GM12865 (cell line): ENCODE measurements at regions not wholly inside any gene's neighbourhood (a gene's known extent, or its start where the extent isn't known, plus 50 kb on each side); places are given as distances from the start of the nearest gene placed in this dataset.

Experiments
- DNase-seq: peaks from one replicate; pipeline ENCODE4 v3.0.0; 2010; ENCODE audit warnings: low read depth
- H3K4me3 ChIP-seq: 2 replicates; pipeline ENCODE4 v1.5.1; 2011; ENCODE audit warnings: mild to moderate bottlenecking, low read depth, low read length, control low read depth
- TF ChIP-seq, protein P1 (sequence below): IDR thresholded peaks from 2 replicates; pipeline ENCODE4 v1.5.1; 2011; ENCODE audit warnings: low read length, control low read depth, low read depth, inconsistent platforms; ENCODE audit not compliant: insufficient read depth; ENCODE audit errors: missing control alignments

DNA sequence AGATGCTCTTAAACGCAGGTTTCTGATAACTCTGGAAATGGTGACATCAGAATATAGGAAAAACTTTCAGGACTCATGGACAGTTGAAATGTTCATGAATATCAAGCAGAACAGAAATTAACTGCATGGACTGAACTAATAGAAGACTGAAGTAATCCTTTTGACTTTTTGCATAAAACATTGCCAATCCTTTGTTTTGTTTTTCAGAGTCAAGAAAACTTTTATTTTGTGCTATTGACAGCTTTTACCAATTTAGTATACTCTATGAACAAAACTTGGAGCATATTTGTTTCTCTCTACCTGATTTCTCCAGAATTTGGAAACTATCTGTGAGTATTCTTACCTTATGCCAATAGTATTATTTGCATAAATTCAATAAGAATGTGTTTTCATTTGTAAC lies 61.2 kb upstream of the HMX1 start:
- TF ChIP-seq, protein P1, sequence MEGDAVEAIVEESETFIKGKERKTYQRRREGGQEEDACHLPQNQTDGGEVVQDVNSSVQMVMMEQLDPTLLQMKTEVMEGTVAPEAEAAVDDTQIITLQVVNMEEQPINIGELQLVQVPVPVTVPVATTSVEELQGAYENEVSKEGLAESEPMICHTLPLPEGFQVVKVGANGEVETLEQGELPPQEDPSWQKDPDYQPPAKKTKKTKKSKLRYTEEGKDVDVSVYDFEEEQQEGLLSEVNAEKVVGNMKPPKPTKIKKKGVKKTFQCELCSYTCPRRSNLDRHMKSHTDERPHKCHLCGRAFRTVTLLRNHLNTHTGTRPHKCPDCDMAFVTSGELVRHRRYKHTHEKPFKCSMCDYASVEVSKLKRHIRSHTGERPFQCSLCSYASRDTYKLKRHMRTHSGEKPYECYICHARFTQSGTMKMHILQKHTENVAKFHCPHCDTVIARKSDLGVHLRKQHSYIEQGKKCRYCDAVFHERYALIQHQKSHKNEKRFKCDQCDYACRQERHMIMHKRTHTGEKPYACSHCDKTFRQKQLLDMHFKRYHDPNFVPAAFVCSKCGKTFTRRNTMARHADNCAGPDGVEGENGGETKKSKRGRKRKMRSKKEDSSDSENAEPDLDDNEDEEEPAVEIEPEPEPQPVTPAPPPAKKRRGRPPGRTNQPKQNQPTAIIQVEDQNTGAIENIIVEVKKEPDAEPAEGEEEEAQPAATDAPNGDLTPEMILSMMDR = no peak

DNA sequence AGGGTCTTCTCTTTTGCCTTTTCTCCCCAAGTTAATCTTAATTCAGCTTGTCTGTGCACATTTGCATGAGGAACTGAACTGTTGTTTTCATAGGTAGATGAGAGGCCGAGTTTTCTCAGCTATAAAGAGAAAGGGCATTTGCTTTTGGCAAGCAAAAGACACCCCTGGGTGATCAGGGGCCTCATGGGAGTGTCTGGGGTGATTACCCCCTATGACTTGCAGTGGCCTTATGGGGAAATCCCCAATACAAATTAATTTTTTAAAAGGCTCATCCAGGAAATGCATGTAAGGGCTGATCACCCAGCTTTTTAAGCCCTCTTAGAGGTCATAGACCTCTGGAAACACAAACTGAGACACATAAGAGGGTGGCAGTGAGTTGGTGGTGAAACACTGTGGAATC lies 56.4 kb upstream of the HMX1 start:
- no peak overlapping the region for H3K4me3 ChIP-seq
- no peak for DNase-seq
- TF ChIP-seq, protein P1 = no peak

More for the DNA sequence above, 61.2 kb upstream of the HMX1 start:
- no peak overlapping the region for H3K4me3 ChIP-seq
- no peak for DNase-seq

DNA sequence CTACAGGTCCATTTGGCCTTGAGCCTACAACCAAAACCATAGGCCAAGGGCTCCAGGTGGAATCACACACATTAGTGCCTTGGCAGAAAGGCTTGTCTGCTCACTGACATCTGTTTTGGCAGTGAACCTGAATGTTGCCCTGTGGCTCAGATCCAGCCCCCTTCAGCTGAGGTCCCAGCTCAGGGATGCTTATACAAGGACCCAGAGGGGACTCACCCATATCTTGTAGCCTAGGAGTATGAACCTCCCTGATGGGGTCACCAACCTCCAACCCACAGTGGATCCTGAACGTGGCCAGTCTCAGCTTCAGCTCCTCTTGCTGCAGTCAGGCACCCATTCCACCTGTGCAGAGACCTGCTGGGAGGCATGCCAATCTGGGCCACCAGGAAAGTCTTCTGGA lies 50.8 kb upstream of the HMX1 start:
- H3K4me3 ChIP-seq = no peak overlapping the region
- no peak for DNase-seq
- TF ChIP-seq, protein P1 = no peak

DNA sequence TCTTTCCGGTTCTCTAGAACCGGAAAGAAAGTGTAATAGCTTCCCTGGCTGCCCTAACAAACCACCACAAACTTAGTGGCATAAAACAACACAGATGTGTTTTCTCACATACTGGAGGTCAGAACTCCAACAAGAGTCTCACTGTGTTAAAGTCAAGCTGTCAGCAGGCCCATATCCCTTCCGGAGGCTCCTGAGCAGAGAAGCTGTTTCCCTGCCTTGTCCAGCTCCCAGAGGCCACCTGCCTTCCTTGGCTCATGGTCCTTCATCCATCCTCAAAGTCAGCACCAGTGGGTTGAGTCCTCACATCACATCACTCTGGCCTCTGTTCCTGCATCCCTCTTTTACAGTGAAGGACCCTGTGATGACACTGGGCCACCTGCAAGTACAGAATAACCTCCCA lies 49.8 kb upstream of the HMX1 start:
- DNase-seq = no peak
- TF ChIP-seq, protein P1 = no peak
- no peak overlapping the region for H3K4me3 ChIP-seq
